ENCODE measurements at regions not wholly inside any gene's neighbourhood (a gene's known extent, or its start where the extent isn't known, plus 50 kb on each side); places are given as distances from the start of the nearest gene placed in this dataset.

DNA sequence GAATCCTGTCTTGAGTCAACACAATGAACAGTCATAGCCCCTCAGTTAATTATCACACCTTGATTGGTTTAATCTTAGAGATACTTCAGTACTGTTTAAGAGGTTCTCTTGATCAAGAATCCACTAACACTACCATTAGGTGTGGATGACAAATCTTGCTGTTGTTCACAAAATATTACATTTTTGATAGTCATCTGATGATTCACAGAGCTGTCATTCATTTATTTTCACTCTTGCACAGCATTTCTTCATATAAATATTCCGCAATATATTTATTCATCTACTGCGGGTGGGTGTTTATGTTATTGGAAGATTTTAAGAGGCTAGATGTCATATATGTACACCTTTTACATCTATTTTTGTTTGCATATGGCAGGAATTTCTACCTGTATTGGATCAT is 1138.1 kb upstream of the PRKX start:
- no peaks in the 10 kb centered on the region for H3K79me2 ChIP-seq (ENCODE audit: insufficient read depth, low read length)
- no peaks in the 10 kb centered on the region for H3K36me3 ChIP-seq (ENCODE audit: insufficient read depth, low read length)
- no peak for TF ChIP-seq EZH2 (IDR thresholded peaks at IDR 0.05; ENCODE audit: borderline replicate concordance, low read length)
- TF ChIP-seq, protein P1, sequence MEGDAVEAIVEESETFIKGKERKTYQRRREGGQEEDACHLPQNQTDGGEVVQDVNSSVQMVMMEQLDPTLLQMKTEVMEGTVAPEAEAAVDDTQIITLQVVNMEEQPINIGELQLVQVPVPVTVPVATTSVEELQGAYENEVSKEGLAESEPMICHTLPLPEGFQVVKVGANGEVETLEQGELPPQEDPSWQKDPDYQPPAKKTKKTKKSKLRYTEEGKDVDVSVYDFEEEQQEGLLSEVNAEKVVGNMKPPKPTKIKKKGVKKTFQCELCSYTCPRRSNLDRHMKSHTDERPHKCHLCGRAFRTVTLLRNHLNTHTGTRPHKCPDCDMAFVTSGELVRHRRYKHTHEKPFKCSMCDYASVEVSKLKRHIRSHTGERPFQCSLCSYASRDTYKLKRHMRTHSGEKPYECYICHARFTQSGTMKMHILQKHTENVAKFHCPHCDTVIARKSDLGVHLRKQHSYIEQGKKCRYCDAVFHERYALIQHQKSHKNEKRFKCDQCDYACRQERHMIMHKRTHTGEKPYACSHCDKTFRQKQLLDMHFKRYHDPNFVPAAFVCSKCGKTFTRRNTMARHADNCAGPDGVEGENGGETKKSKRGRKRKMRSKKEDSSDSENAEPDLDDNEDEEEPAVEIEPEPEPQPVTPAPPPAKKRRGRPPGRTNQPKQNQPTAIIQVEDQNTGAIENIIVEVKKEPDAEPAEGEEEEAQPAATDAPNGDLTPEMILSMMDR (IDR thresholded peaks at IDR 0.05; ENCODE audit: low read length): no peak
- H3K4me2 ChIP-seq (ENCODE audit: low read length): no peak overlapping the region
- H3K4me3 ChIP-seq (ENCODE audit: low read depth, low read length, poor library complexity, severe bottlenecking): no peak overlapping the region
- H4K20me1 ChIP-seq (ENCODE audit: insufficient read depth, low read length): no peaks in the 10 kb centered on the region
- no peak overlapping the region for H2AFZ ChIP-seq (ENCODE audit: low read length)
- no peaks in the 10 kb centered on the region for H3K4me1 ChIP-seq (ENCODE audit: insufficient read depth, low read length, severe bottlenecking)
- H3K27ac ChIP-seq (ENCODE audit: low read depth, low read length, poor library complexity, severe bottlenecking): no peak overlapping the region
- H3K9ac ChIP-seq (ENCODE audit: low read length): no peak overlapping the region
- no peaks in the 10 kb centered on the region for H3K9me2 ChIP-seq (ENCODE audit: low read depth, low read length)
- no peaks in the 10 kb centered on the region for H3F3A ChIP-seq (ENCODE audit: insufficient read depth, low read length)
- H3K27me3 ChIP-seq (ENCODE audit: insufficient read depth, low read length): no peaks in the 10 kb centered on the region
- H3K9me3 ChIP-seq (ENCODE audit: low read length): no peaks in the 10 kb centered on the region

DNA sequence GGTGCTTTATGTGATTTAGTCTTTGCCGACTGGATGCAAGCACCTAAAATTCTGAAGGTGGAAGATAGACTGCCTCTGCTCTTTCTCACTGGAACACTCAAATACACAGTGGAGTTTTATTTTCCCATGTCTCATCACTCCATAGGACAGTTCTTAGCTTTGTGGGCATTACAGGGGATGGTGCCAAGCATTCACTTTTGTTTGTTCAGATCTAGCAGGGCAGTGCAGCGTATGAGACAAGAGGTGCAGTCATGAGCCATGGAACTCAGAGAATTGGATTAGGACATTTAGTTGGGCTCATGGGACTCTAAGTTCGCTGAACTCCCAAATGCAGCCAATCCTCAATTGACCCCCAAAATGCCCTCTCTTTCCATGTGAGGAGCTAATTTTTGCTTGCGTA is 1136.9 kb upstream of the PRKX start:
- Histone ChIP-seq H3K36me3 (ENCODE audit: insufficient read depth, low read length) (no peaks in the 10 kb centered on the region), H4K20me1 (ENCODE audit: insufficient read depth, low read length) (no peaks in the 10 kb centered on the region), H3K9me2 (ENCODE audit: low read depth, low read length) (no peaks in the 10 kb centered on the region), H3K4me1 (ENCODE audit: insufficient read depth, low read length, severe bottlenecking) (no peaks in the 10 kb centered on the region), H3K9ac (ENCODE audit: low read length) (no peak overlapping the region), H3K27me3 (ENCODE audit: insufficient read depth, low read length) (no peaks in the 10 kb centered on the region), H3K4me2 (ENCODE audit: low read length) (no peak overlapping the region), H3K4me3 (ENCODE audit: low read depth, low read length, poor library complexity, severe bottlenecking) (no peak overlapping the region), H3K27ac (ENCODE audit: low read depth, low read length, poor library complexity, severe bottlenecking) (no peak overlapping the region), H3K79me2 (ENCODE audit: insufficient read depth, low read length) (no peaks in the 10 kb centered on the region), H3F3A (ENCODE audit: insufficient read depth, low read length) (no peaks in the 10 kb centered on the region), H3K9me3 (ENCODE audit: low read length) (no peaks in the 10 kb centered on the region), H2AFZ (ENCODE audit: low read length) (no peak overlapping the region)
- TF ChIP-seq EZH2 (IDR thresholded peaks at IDR 0.05; ENCODE audit: borderline replicate concordance, low read length): no peak
- TF ChIP-seq, protein P1 (IDR thresholded peaks at IDR 0.05; ENCODE audit: low read length): no peak

DNA sequence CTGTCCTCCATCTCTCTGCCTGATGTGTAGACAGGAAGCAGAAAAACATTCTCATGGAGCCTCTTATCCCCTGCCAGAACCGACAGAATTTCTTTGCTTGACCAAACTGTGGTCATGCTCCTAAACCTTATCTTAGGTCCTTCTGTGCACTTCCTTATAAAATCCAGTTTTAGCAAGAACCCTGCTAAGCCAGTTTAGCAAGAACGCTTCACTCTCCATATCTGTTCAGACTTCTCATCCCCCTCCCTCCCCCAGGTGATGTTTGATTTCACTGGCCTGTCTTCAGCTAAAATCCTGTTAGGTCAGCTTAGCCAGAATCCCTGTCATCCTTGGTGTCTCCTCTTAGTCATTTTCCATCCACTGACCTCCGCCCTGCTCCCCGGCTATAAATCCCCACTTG is 1130.9 kb upstream of the PRKX start:
- no peak overlapping the region for H3K9ac ChIP-seq (ENCODE audit: low read length)
- H3K4me1 ChIP-seq (ENCODE audit: insufficient read depth, low read length, severe bottlenecking): no peaks in the 10 kb centered on the region
- no peak overlapping the region for H3K4me3 ChIP-seq (ENCODE audit: low read depth, low read length, poor library complexity, severe bottlenecking)
- no peaks in the 10 kb centered on the region for H3K27me3 ChIP-seq (ENCODE audit: insufficient read depth, low read length)
- no peaks in the 10 kb centered on the region for H3K9me3 ChIP-seq (ENCODE audit: low read length)
- H2AFZ ChIP-seq (ENCODE audit: low read length): no peak overlapping the region
- H3K36me3 ChIP-seq (ENCODE audit: insufficient read depth, low read length): no peaks in the 10 kb centered on the region
- H4K20me1 ChIP-seq (ENCODE audit: insufficient read depth, low read length): no peaks in the 10 kb centered on the region
- H3K79me2 ChIP-seq (ENCODE audit: insufficient read depth, low read length): no peaks in the 10 kb centered on the region
- no peak overlapping the region for H3K4me2 ChIP-seq (ENCODE audit: low read length)
- H3K27ac ChIP-seq (ENCODE audit: low read depth, low read length, poor library complexity, severe bottlenecking): no peak overlapping the region
- TF ChIP-seq EZH2 (IDR thresholded peaks at IDR 0.05; ENCODE audit: borderline replicate concordance, low read length): no peak
- TF ChIP-seq, protein P1 (IDR thresholded peaks at IDR 0.05; ENCODE audit: low read length): no peak
- H3K9me2 ChIP-seq (ENCODE audit: low read depth, low read length): no peaks in the 10 kb centered on the region
- no peaks in the 10 kb centered on the region for H3F3A ChIP-seq (ENCODE audit: insufficient read depth, low read length)

Measured in OCI-LY1 (cell line).